Activated T-cell treated with anti-CD3 and anti-CD28 coated beads for 48 hours (primary cell): ENCODE measurements at regions not wholly inside any gene's neighbourhood (a gene's known extent, or its start where the extent isn't known, plus 50 kb on each side); places are given as distances from the start of the nearest gene placed in this dataset.

Experiments
- DNase-seq: peaks from one replicate; pipeline ENCODE4 v3.0.0-alpha.2; 2020; ENCODE audit warnings: low read depth

DNA sequence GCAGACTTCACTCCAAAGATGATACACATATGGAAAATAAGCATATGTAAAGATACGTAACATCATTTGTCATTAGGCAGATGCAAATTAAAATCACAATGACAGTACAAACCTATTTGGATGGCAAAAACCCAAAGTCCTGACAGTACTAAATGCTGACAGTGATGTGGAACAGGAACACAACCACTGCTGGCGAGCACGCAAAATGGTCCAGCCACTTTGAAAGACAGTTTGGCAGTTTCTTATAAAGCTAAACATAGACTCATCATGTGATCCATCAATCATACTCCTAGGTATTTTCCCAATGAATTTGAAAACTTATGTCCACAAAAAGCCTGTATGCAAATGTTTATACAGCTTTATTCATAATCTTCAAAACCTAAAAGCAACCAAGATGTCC is 200.7 kb downstream of the RAMP3 start:
- no peak for DNase-seq

DNA sequence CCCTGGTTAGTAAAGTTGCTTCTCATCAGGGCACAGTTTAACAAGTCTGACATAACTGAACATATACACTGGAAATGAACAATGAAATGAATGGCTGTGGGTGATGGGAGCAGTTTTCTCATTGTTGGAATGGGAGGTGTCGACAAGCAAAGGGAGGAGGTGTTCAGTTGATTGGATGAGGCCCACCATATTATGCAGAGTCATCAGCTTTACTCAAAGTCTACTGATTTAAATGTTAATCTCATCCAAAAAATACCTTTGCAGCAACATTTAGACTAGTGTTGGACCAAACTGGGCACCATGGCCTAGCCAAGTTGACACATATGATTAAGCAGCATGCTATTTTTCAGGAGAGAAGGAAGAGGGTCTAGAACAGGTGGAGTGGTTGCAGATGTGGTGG is 201.7 kb downstream of the RAMP3 start:
- DNase-seq: no peak

DNA sequence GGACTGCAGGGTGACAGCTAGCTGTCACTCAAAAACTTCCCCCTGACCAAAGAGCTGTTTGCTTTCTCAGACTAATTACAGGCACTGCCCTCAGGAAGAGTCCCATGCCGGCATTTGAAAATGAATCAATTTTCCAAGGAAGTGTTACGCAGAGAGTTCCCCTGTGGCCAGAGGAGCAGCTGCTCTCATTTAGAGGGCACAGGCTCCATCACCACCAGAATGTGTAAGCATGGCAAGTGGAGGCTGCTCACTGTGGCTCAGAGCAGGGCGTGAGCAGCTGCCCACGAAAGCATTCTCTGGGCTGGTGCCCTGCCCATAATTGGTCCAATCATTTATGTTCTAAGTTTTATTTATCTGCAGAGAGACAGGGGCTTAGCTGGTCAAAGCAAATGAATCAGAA is 202.2 kb downstream of the RAMP3 start:
- no peak for DNase-seq

DNA sequence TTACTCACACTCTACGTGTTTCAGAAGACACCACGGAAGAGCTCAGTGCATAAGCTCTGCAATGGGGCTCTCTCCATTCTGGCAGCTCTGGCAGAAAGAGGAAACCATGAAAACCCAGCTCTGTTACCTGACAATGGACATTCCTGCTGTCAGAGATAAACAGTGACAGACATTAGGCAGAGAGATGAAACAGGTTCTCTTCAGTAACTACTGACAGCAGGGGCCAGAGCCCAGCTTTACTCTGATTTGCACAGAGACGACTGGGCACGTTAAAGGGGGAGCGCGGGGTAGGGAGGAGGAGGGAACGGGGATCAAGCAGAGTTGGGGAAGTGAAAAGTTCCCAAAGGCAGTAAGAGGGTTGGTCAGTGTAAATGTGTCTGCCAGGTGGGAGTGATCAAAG is 206.1 kb downstream of the RAMP3 start:
- no peak for DNase-seq

DNA sequence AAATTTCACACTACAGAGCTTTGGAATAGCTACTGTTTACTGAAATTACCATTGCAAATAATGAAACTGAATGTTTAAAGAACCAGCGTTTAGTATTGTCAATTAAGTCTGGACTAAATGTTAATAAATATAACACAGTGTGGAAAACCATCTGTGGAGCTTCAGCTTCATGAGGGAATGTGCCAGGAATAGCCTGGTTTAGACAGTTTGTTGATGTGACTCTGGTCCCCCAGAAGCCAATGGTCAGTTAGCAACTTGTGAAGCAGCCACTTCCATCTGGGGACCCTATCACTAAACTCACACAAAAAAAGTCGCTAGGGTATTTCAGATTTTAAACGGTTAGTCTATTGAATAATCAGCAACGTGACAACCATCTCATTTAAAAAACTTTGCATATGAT is 207.8 kb downstream of the RAMP3 start:
- DNase-seq: no peak

DNA sequence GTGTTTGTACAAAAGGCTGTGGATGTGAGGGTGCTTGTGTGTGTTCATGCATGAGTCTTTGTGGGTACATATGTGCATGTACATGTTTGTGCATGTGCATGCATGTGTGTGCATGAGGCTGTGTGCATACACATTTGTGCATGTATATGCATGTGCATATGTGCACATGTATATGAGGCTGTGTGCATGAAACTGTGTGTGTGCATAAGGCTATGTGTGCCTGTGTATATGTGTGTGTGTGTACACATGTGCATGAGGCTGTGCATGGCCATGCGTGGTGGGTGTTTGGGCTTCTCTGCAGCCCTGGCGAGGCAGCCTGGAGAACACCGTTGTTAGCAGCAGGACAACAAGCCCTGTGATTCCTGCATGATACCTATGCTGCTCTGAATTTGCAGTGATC is 207.7 kb upstream of the ADCY1 start:
- DNase-seq: no peak

DNA sequence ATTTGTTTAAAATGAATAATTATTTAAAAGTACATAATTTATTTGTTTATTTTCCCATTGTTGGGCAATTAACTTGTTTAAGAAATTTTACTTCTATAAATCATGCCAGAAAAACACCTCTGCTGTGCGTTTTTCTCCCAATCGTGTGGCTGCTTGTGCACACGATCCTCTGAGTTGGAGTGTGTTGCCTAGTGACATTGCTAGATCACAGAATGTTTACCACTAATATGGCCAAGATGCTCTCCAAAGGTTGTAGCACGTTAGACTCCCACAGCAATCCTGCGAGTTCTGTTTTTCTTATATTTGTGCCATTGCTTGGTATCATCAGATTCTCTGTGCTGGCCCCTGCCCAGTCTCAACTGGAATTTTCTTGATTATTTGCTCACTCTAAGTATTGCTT is 207.1 kb upstream of the ADCY1 start:
- no peak for DNase-seq

DNA sequence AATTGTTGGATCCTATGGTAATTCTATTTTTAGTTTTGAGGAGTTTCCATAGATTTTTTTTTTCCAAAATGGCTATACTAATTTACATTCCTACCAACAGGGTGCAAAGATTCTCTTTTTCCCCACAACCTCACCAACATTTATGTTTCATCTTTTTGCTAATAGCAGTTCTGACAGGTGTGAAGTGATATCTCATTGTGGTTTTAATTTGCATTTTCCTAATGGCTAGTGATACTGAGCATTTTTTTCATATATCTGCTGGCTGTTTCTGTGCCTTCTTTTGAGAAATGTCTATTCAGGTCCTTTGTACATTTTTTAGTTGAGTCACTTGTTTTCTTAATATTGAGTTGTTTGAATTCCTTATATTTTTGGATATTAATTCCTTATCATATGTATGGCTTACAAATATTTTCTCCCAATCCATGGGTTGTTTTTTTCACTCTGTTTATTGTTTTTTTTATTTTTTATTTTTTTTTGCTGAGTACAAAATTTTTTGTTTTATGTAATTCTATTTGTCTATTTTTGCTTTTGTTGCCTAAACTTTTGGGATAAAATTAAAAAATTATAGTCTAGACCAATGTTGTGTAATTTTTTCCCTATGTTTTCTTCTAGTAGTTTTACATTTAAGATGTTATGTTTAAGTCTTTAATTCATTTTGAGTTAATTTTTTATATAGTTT is 205.9 kb upstream of the ADCY1 start:
- no peak for DNase-seq

DNA sequence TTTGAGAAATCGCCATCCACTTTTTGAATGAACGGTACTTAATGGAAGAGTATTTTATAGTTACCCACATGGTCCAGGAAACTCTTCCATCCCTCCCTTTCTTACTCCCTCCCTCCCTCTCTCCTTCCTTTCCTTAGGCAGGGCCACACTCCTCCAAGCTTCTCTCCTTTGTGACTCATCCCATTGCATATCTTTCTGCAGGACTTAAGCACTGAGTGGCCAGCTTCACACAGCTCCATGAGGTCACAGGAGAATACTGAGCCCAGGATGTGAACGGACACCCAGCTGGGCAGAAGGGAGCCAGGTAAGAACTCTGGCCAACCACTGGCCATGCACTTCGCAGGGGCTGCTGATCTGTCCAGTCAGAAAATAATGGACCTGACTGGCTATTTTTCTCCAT is 189.7 kb upstream of the ADCY1 start:
- DNase-seq: no peak

DNA sequence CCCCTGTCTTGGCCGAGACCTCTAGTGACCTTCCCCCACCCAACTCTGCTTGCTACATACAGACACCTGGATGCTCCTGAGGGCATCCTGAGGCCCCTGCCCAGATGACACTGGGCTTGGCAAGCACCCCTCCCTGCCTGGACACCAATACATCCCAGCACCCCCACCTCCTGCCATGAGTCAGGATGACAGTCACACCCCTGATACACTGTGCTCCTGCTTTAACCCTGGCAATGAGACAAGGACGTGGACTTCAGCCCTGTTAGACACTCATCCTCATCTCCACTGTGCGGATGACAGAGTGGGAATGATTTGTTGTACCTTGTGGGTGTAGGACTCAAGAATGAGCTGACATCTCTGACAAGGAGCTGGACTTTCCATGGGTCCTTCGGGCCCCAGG is 186.3 kb upstream of the ADCY1 start:
- no peak for DNase-seq

DNA sequence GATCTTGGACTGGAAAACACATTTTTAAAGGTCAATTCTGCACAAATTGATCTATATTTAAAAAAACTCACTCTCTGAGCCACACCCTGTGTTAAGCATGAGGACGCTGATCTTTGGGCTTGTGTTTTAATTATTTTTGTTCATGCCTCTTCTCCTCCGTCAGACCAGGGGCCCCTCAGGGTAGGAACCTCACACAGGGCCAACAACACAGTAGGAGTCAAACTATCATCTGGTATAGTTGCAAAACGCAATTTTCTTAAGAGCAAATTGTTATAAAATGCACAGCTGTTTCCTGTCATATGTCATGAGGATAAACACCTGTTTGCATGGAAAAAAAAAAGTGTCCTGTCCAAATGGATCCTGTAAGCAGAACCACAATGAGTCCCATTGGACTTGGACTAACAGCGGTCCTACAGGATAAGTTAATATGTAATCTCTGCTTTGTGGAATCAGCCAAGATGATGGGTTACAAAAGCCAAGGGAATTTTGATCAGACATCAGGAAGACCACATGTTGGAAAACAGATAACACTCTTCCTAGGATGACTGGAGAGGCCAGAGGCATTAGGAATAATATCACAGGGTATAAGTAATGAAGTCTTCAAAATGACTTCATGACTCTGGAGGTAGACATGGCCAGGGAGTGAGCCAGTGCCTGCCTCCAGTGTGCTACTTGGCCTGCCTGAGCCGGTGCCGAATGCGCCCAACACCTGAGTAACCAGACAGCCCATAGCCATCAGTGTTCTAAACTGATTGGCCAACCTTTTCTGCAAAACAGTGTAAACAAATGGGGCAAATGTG is 184.9 kb upstream of the ADCY1 start:
- no peak for DNase-seq

DNA sequence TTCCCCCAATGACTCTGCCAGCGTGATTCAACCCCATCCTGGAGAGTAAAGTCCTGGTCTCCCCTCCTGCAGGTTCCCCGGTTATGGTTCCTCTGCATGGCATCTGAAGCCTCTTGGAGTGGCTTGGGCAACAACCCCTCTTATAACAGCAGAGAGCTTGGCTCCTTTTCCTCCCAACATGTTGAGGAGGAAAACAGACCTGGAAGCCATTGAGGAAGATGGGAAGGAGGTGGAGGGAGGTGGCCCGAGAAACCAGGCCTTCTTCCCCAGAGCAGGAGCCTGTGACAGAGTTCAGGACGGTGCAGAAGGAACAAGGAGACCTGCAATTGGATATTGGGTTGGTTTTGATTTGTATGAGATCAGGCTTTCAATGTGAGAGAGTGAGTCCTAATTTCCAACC is 184.0 kb upstream of the ADCY1 start:
- no peak for DNase-seq

DNA sequence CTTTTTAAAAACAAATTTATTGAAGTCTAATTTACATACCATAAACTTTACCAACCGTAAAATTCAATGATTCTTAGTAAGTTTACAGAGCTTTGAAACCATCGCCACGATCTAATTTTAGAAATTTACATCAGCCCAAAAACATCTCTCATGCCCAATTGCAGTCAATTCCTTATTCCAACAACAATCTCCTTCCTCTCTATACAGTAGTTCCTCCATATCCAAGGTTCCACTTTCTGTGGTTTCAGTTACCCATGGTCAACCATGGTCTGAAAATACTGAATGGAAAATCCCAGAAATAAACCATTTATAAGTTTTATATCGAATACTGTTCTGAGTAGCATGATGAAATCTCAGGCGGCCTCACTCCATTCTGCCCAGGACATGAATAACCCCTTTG is 183.4 kb upstream of the ADCY1 start:
- no peak for DNase-seq

DNA sequence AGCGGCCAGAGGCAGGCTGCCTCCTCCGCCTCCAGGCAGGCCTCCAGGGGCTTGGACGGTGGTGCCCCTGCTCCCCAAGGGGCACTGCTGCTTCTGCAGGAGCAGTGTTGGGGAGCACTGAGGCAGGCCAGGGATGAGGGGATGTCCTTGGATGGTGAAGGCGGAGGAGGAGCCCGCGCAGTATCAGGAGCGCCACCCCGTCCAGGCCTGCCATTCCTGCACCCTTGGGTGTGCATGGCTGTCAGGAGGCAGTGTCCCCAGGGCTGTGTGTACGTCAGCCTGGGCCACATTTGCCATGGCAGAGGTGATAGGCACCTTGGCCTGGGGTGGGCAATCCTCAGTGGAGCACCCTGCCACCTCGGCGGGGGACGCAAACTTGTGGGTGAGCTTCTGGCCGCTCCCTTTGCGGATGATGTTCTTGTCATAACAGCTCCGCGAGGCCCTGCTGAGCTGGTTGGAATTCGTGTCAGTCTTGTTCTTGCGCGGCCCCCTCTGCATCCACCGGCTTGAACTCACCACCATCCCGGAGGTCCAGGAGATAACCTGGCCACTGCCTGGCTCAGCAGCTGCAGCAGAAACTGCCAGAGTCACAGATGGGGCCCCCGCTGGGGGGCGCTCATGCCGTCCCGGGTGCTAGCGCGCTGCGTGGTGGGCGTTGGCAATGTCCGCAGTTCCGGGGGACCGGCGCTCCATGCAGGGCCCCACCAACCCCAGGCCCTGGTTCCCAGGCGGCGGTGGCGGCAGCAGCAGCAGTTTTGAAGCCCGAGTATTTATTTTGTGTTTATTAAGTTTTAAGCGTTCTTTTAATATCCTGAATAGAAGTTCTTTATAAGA is 182.3 kb upstream of the ADCY1 start:
- no peak for DNase-seq

DNA sequence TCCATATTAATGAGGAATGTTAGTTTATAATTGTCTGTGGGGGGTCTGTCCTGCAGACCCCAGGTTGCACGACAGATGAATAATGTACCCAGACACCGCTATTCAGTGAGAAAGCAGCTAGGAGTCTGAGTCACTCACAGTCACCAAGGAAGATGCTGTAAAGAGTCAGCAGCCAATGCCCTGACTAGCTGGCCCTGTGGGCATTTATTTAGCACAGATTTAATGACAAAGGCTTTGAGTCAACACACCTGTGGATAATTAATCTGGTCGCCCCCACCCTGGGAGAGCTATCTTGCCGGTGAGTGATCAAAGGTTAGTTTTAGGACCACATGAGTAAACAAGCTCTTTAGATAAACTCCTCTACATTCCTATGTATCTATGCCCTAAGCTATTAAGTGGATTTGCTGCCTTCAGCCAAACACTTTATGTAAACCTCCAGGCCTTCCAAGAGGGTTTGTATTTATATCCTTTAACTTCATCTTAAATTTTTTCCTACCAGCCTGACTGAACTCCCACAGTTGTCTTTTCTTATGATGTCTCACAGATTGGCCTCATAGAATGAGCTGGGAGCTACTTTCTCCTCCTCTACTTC is 180.0 kb upstream of the ADCY1 start:
- DNase-seq: no peak

DNA sequence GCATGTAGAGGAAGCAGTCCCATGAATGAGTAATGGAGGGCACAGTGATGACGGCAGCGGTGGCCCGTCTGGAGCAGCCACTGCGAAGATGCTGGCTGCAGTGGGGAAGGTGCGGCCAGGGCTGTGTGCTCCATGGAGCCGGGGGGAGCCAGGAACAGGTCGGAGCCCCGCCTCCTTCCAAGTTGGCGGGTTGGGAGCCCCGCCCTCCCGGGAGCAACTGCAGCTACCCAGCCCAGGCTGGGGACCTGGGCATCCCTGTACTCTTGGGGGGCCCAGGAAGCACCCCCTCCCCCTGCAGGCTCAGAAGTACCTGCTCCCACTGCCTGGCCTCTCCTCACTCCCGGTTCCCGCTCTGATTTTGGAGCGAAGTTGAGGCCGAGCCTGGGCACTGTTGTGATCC is 175.1 kb upstream of the ADCY1 start:
- no peak for DNase-seq

DNA sequence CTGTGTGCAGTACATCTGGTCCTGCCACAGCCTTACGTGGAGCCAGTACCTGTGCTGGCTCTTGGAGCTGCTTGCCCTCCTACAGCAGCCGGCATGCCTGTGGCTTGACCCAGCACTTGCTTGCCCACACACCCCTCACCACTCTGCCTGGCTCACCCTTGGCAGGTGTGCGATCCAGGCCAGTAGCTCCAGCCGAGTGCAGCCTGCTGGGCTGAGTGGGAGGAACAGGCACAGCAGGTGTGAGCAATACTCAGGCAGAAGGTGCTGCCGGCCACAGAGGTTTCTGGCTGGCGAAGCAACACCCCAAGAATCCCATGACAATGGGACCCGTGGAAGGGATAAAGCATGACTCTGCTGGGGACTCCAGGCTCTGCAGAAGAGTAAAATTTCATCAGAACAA is 173.5 kb upstream of the ADCY1 start:
- no peak for DNase-seq

DNA sequence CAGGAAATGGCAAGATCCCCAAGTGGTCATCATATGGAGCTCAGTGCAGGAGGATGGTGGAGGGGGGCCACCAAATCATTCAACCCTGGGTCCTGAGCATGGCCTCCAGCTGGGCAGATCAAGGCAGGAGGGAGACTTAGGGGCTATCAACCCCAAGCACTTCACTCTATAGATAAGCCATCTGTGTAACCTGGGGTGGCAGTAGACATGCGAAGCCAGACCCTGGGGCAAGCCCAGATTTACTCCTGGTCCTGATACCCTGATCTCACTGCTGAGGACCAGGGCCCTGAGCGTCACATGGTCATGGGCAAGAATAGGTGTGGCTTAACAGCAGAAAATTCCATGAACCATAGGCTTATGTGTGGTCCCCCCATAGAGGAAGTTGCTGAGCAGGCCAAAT is 173.0 kb upstream of the ADCY1 start:
- no peak for DNase-seq

DNA sequence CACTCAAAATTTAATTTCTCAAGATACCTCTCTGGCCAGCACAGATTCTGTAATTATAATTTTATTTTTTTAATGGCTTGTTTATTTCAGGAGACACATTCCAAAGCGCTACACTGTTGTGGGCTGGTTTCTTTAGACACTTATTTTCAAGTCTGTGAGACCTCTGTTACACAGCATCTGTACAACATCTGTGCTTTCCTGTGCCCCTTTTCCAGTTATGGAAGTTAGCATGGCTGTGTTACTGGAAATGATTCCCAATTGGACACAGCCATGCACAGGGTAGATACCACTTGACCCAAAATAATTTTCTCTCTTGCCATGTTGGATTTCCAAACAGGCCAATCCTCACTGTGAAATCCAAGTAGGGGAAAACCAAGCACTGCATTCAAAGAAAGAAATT is 172.3 kb upstream of the ADCY1 start:
- no peak for DNase-seq

DNA sequence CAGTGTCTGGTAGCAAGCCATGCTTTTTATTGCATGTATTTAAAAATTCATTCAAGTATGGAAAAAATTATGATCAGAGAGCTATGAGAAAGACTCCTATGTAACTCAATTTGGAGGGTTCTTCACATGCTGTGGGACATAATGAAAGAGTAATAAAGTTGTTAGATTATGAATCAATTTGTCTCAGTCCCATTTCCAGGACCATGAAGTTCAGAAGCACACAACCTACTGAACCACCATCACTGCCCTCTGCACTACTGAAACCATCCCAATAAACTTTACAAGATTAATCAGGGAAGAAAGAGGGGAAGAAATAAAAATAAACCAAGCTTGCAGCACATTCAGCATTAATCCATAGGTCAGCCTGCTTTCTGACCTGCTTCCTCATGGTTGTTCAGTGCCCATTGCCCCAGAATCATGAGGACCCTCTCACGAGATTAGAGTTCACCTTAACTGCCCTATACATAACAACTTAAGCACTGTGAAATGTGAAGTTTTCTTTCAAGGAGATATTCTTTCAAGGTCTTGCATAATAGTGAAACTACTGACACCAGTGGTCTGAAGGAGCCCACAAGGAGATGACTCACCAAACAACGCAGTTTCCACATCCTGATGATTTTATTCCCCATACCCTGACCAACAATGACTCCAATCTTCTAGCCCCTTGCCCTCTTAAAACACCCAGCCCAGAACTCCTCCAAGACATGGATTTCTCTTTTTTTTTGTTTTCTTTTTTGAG is 171.5 kb upstream of the ADCY1 start:
- no peak for DNase-seq

DNA sequence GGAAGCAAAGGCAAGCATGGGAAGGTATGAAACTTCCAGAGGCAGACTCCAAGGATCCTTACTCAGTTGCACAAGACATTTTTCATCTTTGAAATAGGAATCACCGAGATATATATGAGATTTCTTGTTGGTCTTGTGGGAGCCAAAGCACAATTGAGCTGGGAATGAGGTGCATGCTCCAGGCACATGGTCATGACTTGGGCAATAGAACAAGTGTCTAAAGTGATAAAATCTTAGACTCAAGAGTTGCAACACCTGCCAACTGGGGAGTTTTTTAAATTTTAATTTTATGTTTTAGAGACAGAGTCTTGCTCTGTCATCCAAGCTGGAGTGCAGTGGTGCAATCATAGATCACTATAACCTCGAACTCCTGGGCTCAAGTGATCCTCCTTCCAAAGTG is 169.5 kb upstream of the ADCY1 start:
- no peak for DNase-seq
